Effector memory CD4-positive, alpha-beta T cell (primary cell): ENCODE measurements at regions not wholly inside any gene's neighbourhood (a gene's known extent, or its start where the extent isn't known, plus 50 kb on each side); places are given as distances from the start of the nearest gene placed in this dataset.

Source experiments
- DNase-seq, 3 donors: peaks; one replicate each; pipeline ENCODE4 v3.0.0-alpha.2; 2020
- H3K27ac ChIP-seq: 2 replicates; pipeline ENCODE4 v1.7.0; 2013; ENCODE audit warnings: mild to moderate bottlenecking, low read length, moderate library complexity; ENCODE audit not compliant: insufficient read depth, poor library complexity, severe bottlenecking
- H3K27me3 ChIP-seq: replicated peaks from 2 replicates; pipeline ENCODE4 v1.7.0; 2013; ENCODE audit warnings: mild to moderate bottlenecking, low read length; ENCODE audit not compliant: insufficient read depth, control insufficient read depth, poor library complexity, severe bottlenecking
- H3K36me3 ChIP-seq: 2 replicates; pipeline ENCODE4 v1.7.0; 2013; ENCODE audit warnings: mild to moderate bottlenecking, low read length, moderate library complexity; ENCODE audit not compliant: control insufficient read depth, insufficient read depth
- H3K4me1 ChIP-seq: 2 replicates; pipeline ENCODE4 v1.7.0; 2013; ENCODE audit warnings: low read length, mild to moderate bottlenecking; ENCODE audit not compliant: control insufficient read depth, insufficient read depth, poor library complexity, severe bottlenecking
- H3K4me3 ChIP-seq: 2 replicates; pipeline ENCODE4 v1.7.0; 2013; ENCODE audit warnings: low read length, low read depth, mild to moderate bottlenecking; ENCODE audit not compliant: insufficient read depth, poor library complexity, severe bottlenecking
- H3K9me3 ChIP-seq: 2 replicates; pipeline ENCODE4 v1.7.0; 2013; ENCODE audit warnings: mild to moderate bottlenecking, low read length, moderate library complexity; ENCODE audit not compliant: control insufficient read depth

- H3K4me1 ChIP-seq: peaks cover 6% of the 10 kb centered on the region
- no peak overlapping the region for H3K4me3 ChIP-seq
- no peaks in the 10 kb centered on the region for H3K27me3 ChIP-seq
- H3K36me3 ChIP-seq: no peaks in the 10 kb centered on the region
- H3K9me3 ChIP-seq: no peaks in the 10 kb centered on the region
- DNase-seq: no peak
- no peak overlapping the region for H3K27ac ChIP-seq
Measured at GRCh38 chr5:68459093-68459809, 243.7 kb downstream of the PIK3R1 start.

GRCh38 chr5:68459810-68460139, 244.2 kb downstream of the PIK3R1 start:
- Histone ChIP-seq H3K36me3 (no peaks in the 10 kb centered on the region), H3K9me3 (no peaks in the 10 kb centered on the region)

GRCh38 chr5:68460147-68460798, 244.7 kb downstream of the PIK3R1 start:
- H3K27me3 ChIP-seq: no peaks in the 10 kb centered on the region
- H3K4me1 ChIP-seq: peaks cover 10% of the 10 kb centered on the region
- H3K4me3 ChIP-seq: no peak overlapping the region
- DNase-seq: peak in 1 of 3 donors; percentile 24
- H3K36me3 ChIP-seq: no peaks in the 10 kb centered on the region
- H3K27ac ChIP-seq: no peak overlapping the region
- H3K9me3 ChIP-seq: no peaks in the 10 kb centered on the region

More at GRCh38 chr5:68459810-68460139, 244.2 kb downstream of the PIK3R1 start:
- Histone ChIP-seq H3K27me3 (no peaks in the 10 kb centered on the region), H3K4me1 (peaks cover 6% of the 10 kb centered on the region), H3K27ac (no peak overlapping the region), H3K4me3 (no peak overlapping the region)
- DNase-seq: no peak

- Histone ChIP-seq H3K27ac (no peak overlapping the region), H3K27me3 (no peaks in the 10 kb centered on the region), H3K4me3 (no peak overlapping the region), H3K4me1 (peaks cover 7% of the 10 kb centered on the region), H3K36me3 (no peaks in the 10 kb centered on the region), H3K9me3 (no peaks in the 10 kb centered on the region)
- DNase-seq: no peak
Measured at GRCh38 chr5:68463606-68464005, 248.1 kb downstream of the PIK3R1 start.

- Histone ChIP-seq H3K36me3 (no peaks in the 10 kb centered on the region), H3K9me3 (no peaks in the 10 kb centered on the region), H3K4me1 (peaks cover 7% of the 10 kb centered on the region), H3K27me3 (no peaks in the 10 kb centered on the region), H3K4me3 (no peak overlapping the region), H3K27ac (no peak overlapping the region)
- peak in 2 of 3 donors; percentile 4 to 6 for DNase-seq
Measured at GRCh38 chr5:68464424-68464823, 248.9 kb downstream of the PIK3R1 start.

GRCh38 chr5:68465133-68465532, 249.6 kb downstream of the PIK3R1 start:
- no peak overlapping the region for H3K27ac ChIP-seq
- H3K4me3 ChIP-seq: no peak overlapping the region
- peaks cover 7% of the 10 kb centered on the region for H3K4me1 ChIP-seq
- DNase-seq: no peak
- no peaks in the 10 kb centered on the region for H3K36me3 ChIP-seq
- H3K9me3 ChIP-seq: no peaks in the 10 kb centered on the region
- no peaks in the 10 kb centered on the region for H3K27me3 ChIP-seq

- Histone ChIP-seq H3K9me3 (no peaks in the 10 kb centered on the region), H3K4me1 (peaks cover 7% of the 10 kb centered on the region), H3K36me3 (no peaks in the 10 kb centered on the region), H3K27me3 (no peaks in the 10 kb centered on the region), H3K27ac (no peak overlapping the region), H3K4me3 (no peak overlapping the region)
- no peak for DNase-seq
Measured at GRCh38 chr5:68465934-68466551, 250.5 kb downstream of the PIK3R1 start.

GRCh38 chr5:68467208-68467607, 251.7 kb downstream of the PIK3R1 start:
- Histone ChIP-seq H3K4me3 (no peak overlapping the region), H3K27ac (no peak overlapping the region), H3K27me3 (no peaks in the 10 kb centered on the region), H3K4me1 (peaks cover 7% of the 10 kb centered on the region), H3K36me3 (no peaks in the 10 kb centered on the region), H3K9me3 (no peaks in the 10 kb centered on the region)
- no peak for DNase-seq

- no peaks in the 10 kb centered on the region for H3K36me3 ChIP-seq
Measured at GRCh38 chr5:68467794-68468193, 252.2 kb downstream of the PIK3R1 start.

GRCh38 chr5:68468322-68468721, 252.8 kb downstream of the PIK3R1 start:
- Histone ChIP-seq H3K9me3 (no peaks in the 10 kb centered on the region), H3K27ac (no peak overlapping the region), H3K4me3 (no peak overlapping the region), H3K27me3 (no peaks in the 10 kb centered on the region), H3K4me1 (peaks cover 7% of the 10 kb centered on the region), H3K36me3 (no peaks in the 10 kb centered on the region)
- no peak for DNase-seq

More at GRCh38 chr5:68467794-68468193, 252.2 kb downstream of the PIK3R1 start:
- H3K4me1 ChIP-seq: peaks cover 7% of the 10 kb centered on the region
- H3K27ac ChIP-seq: no peak overlapping the region
- H3K9me3 ChIP-seq: no peaks in the 10 kb centered on the region
- H3K4me3 ChIP-seq: no peak overlapping the region
- no peak for DNase-seq
- no peaks in the 10 kb centered on the region for H3K27me3 ChIP-seq
